ENCODE measurements at regions not wholly inside any gene's neighbourhood (a gene's known extent, or its start where the extent isn't known, plus 50 kb on each side); places are given as distances from the start of the nearest gene placed in this dataset.

DNA sequence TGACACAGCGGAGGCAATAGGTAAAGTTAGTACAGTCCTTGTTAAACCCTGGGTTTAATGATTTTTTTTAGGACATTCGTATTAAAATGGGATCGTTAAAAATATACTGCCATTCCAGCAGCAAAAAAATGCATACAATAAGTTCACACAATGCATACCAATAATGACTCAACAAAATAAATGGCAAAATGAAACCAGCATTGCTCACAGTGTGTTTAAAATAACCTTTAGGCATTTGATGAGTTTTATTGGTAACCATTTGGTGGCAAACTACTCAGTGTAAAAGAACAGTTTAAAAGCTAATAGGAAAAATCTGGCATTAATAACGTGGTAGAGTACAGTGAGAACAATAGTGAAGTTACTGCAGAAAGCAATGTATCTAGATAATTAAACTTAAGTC is 539.0 kb upstream of the PIK3C3 start:
- FAIRE-seq (no peak), DNase-seq (ENCODE audit: low read depth, low spot score) (no peak)
- BruUV-seq (replicated peaks) = no TSS peak
- no peak overlapping the region for H3K4me2 ChIP-seq (ENCODE audit: insufficient read depth, low read length)
- dilution Hi-C loops (cut with MboI; ENCODE audit: extremely low pct_ligation_motif_present, low sequenced_read_pairs) (no loop called here), intact Hi-C loops (cut with micrococcal nuclease) (no loop called here)
- H2AFZ ChIP-seq (ENCODE audit: low read depth, low read length) = no peak overlapping the region
- ChIA-PET CTCF (no interaction called here), POLR2A (no interaction called here)
- H3K4me1 ChIP-seq (ENCODE audit: control insufficient read depth, extremely low read depth, insufficient read depth, low read length) = no peaks in the 10 kb centered on the region
- no peaks in the 10 kb centered on the region for H3K9me3 ChIP-seq (replicated peaks; ENCODE audit: control insufficient read depth, insufficient read depth, low read length)
- no peaks in the 10 kb centered on the region for H3K36me3 ChIP-seq (ENCODE audit: control insufficient read depth in 2 of 2, extremely low read depth in 1 of 2, insufficient read depth in 2 of 2, low read length in 2 of 2)
- TF ChIP-seq GATA2 (IDR thresholded peaks at IDR 0.05; ENCODE audit: insufficient read depth, insufficient read length, low read depth, low read length) (no peak), POLR2A (IDR thresholded peaks at IDR 0.05; ENCODE audit: low read depth, low read length) (no peak), MYC (IDR thresholded peaks at IDR 0.05; ENCODE audit: low read depth, low read length) (no peak), POLR2AphosphoS5 (IDR thresholded peaks at IDR 0.05; ENCODE audit: insufficient read depth, low read depth, low read length) (no peak), EZH2 (IDR thresholded peaks at IDR 0.05; ENCODE audit: borderline replicate concordance, low read depth, low read length, severe bottlenecking) (no peak), FOS (IDR thresholded peaks at IDR 0.05; ENCODE audit: borderline replicate concordance, insufficient read depth, low read length) (no peak), JUN (IDR thresholded peaks at IDR 0.05; ENCODE audit: borderline replicate concordance, insufficient read depth, insufficient read length, low read depth) (no peak)
- TF ChIP-seq, protein P1, sequence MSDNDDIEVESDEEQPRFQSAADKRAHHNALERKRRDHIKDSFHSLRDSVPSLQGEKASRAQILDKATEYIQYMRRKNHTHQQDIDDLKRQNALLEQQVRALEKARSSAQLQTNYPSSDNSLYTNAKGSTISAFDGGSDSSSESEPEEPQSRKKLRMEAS (IDR thresholded peaks at IDR 0.05; ENCODE audit: insufficient read depth, insufficient read length) = no peak
- TF ChIP-seq, protein P2, sequence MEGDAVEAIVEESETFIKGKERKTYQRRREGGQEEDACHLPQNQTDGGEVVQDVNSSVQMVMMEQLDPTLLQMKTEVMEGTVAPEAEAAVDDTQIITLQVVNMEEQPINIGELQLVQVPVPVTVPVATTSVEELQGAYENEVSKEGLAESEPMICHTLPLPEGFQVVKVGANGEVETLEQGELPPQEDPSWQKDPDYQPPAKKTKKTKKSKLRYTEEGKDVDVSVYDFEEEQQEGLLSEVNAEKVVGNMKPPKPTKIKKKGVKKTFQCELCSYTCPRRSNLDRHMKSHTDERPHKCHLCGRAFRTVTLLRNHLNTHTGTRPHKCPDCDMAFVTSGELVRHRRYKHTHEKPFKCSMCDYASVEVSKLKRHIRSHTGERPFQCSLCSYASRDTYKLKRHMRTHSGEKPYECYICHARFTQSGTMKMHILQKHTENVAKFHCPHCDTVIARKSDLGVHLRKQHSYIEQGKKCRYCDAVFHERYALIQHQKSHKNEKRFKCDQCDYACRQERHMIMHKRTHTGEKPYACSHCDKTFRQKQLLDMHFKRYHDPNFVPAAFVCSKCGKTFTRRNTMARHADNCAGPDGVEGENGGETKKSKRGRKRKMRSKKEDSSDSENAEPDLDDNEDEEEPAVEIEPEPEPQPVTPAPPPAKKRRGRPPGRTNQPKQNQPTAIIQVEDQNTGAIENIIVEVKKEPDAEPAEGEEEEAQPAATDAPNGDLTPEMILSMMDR (IDR thresholded peaks at IDR 0.05; ENCODE audit: extremely low read depth in 1 of 2, insufficient read depth in 1 of 2, low read depth in 1 of 2, low read length in 2 of 2) = no peak
- H3K4me3 ChIP-seq (replicated peaks in 1 of 3; ENCODE audit: insufficient read depth in 1 of 3, low read depth in 1 of 3, low read length in 3 of 3) = no peak overlapping the region
- H3K9me1 ChIP-seq (replicated peaks; ENCODE audit: control insufficient read depth, extremely low read depth, insufficient read depth, low read length) = no peaks in the 10 kb centered on the region
- H3K27ac ChIP-seq (ENCODE audit: insufficient read depth, low read depth, low read length) = no peak overlapping the region
- no peak overlapping the region for H3K9ac ChIP-seq (replicated peaks; ENCODE audit: extremely low read depth, insufficient read depth, low read length)
- no peaks in the 10 kb centered on the region for H3K79me2 ChIP-seq (ENCODE audit: control insufficient read depth, insufficient read depth, low read length)
- H4K20me1 ChIP-seq (replicated peaks; ENCODE audit: control insufficient read depth, extremely low read depth, insufficient read depth, low read length) = no peaks in the 10 kb centered on the region
- H3K27me3 ChIP-seq (ENCODE audit: control insufficient read depth in 2 of 2, insufficient read depth in 2 of 2, low read length in 2 of 2) = no peaks in the 10 kb centered on the region

Measured in endothelial cell of umbilical vein (primary cell).